HEK293T (cell line): ENCODE measurements at regions not wholly inside any gene's neighbourhood (a gene's known extent, or its start where the extent isn't known, plus 50 kb on each side); places are given as distances from the start of the nearest gene placed in this dataset.

ENCODE experiments used
- BHLHE40 ChIP-seq: fragments of 450-650 bp; IDR thresholded peaks from 2 replicates; pipeline ENCODE4 v1.6.1; 2016; ENCODE audit warnings: mild to moderate bottlenecking, moderate library complexity, borderline replicate concordance
- CTBP1 ChIP-seq: fragments of 450-650 bp; IDR thresholded peaks from 2 replicates; pipeline ENCODE4 v1.6.1; 2016; ENCODE audit warnings: borderline replicate concordance
- ELF4 ChIP-seq: fragments of 450-650 bp; IDR thresholded peaks from 2 replicates; pipeline ENCODE4 v1.6.1; 2017; ENCODE audit warnings: antibody characterized with exemption
- FOXA1 ChIP-seq: fragments of 450-650 bp; IDR thresholded peaks from 2 replicates; pipeline ENCODE4 v1.6.1; 2016; ENCODE audit warnings: mild to moderate bottlenecking
- FOXK2 ChIP-seq: fragments of 450-650 bp; IDR thresholded peaks from 2 replicates; pipeline ENCODE4 v1.6.1; 2016; ENCODE audit warnings: mild to moderate bottlenecking
- FOXM1 ChIP-seq: fragments of 450-650 bp; IDR thresholded peaks from 2 replicates; pipeline ENCODE4 v1.6.1; 2017; ENCODE audit warnings: mild to moderate bottlenecking, borderline replicate concordance
- HDGF ChIP-seq: fragments of 450-650 bp; IDR thresholded peaks from 2 replicates; pipeline ENCODE4 v1.6.1; 2017; ENCODE audit warnings: antibody characterized with exemption, borderline replicate concordance
- L3MBTL2 ChIP-seq: fragments of 450-650 bp; conservative IDR thresholded peaks from 2 replicates; pipeline ENCODE4 v1.6.1; 2016; ENCODE audit warnings: mild to moderate bottlenecking
- NFRKB ChIP-seq: fragments of 450-650 bp; IDR thresholded peaks from 2 replicates; pipeline ENCODE4 v1.6.1; 2016; ENCODE audit warnings: mild to moderate bottlenecking, moderate library complexity
- SP1 ChIP-seq: fragments of 450-650 bp; IDR thresholded peaks from 2 replicates; pipeline ENCODE4 v1.6.1; 2017
- SUZ12 ChIP-seq: fragments of 450-650 bp; IDR thresholded peaks from 2 replicates; pipeline ENCODE4 v1.6.1; 2016; ENCODE audit warnings: mild to moderate bottlenecking
- TARDBP ChIP-seq: fragments of 450-650 bp; IDR thresholded peaks from 2 replicates; pipeline ENCODE4 v1.6.1; 2016
- TF ChIP-seq, protein P1 (sequence below): fragments of 450-650 bp; IDR thresholded peaks from 2 replicates; pipeline ENCODE4 v1.6.1; 2016

DNA sequence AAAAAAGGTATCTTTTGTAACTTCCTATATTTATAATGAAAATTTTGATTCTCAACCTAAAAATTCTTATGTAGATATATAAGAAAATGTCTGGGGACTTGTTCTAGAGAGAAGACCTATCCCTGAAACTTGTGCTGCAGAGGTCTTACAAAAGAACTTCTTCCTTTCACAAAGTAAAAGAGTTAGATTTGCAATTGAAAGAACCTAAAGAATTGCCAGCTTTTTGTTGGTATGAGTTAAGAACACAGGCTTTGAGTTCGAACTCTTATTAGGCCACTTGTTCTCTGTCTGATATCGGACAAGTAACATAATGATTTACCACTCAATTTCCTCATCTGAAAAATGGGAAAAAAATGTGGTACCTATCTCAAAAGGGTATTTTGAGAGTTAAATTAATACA is 162.0 kb upstream of the LAMA2 start:
- TF ChIP-seq BHLHE40 (no peak), SUZ12 (no peak), CTBP1 (no peak), NFRKB (no peak), FOXA1 (no peak), HDGF (no peak), FOXM1 (no peak), L3MBTL2 (no peak), SP1 (no peak), FOXK2 (no peak), ELF4 (no peak), TARDBP (no peak)
- TF ChIP-seq, protein P1, sequence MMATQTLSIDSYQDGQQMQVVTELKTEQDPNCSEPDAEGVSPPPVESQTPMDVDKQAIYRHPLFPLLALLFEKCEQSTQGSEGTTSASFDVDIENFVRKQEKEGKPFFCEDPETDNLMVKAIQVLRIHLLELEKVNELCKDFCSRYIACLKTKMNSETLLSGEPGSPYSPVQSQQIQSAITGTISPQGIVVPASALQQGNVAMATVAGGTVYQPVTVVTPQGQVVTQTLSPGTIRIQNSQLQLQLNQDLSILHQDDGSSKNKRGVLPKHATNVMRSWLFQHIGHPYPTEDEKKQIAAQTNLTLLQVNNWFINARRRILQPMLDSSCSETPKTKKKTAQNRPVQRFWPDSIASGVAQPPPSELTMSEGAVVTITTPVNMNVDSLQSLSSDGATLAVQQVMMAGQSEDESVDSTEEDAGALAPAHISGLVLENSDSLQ = no peak
